ENCODE measurements at regions not wholly inside any gene's neighbourhood (a gene's known extent, or its start where the extent isn't known, plus 50 kb on each side); places are given as distances from the start of the nearest gene placed in this dataset.
A peak's percentile ranks its signal among the peaks of the same experiment; 100 is the strongest.
"Not testable (repeated sequence)": the region's sequence is repeated elsewhere in the genome, so short reads cannot be mapped to it uniquely, and the experiment has no call there.

DNA sequence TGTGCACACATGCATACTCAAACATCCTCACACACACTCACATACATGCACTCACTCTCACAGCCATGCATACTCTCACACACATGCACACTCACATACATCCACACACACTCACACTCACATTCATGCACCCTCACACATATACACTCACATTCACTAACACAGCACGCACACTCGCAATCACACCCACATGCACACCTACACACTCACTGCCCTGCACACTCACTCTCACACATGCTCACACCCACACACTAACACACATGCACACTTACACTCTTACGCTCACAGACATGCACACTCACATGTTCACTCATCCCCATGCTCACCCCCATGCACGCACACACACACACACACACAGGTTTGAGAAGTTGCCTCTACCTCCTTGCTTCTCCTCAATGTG is 63.2 kb upstream of the SFSWAP start:
- ATAC-seq (no peak), DNase-seq (no peak)

DNA sequence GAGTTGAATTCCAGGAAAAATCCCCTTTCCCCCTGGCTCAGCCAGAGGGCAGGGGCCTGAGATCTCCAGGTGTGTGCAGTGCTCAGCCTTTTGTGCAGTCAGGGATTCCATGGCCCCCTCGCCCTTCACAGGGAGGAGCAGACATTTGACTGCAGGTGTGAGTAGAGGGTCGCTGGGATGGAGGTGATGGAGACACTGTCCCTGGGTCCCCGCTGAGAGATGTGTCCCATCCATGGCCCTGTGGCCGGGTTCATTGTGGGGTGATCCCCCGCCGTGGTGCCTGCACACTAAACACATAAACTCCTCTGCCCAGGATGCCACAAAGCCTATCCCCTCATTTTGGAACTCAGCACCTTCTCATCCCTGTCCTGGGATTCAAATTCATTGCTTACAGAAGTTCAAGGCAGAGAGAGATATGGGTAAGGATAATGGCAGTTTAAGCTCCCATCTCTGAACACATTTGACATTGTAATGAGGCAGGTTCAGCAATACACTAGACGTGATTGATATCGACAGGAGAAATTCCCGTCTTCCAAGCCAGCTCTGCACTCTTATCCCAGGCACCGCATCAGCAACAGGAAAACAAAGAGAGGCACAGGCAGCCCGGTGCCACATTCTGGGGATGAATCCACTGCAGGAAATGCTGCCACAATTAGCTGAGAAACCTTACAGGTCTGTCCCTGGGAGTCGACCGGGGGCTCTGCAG is 55.3 kb upstream of the SFSWAP start:
- ATAC-seq, result peak; percentile 38
- not testable (repeated sequence) for DNase-seq

GRCh38 chr12:131656796-131657195 is 54.1 kb upstream of the SFSWAP start:
- DNase-seq, ATAC-seq: not testable (repeated sequence)

GRCh38 chr12:131658605-131659004 is 52.3 kb upstream of the SFSWAP start:
- not testable (repeated sequence) for ATAC-seq

DNA sequence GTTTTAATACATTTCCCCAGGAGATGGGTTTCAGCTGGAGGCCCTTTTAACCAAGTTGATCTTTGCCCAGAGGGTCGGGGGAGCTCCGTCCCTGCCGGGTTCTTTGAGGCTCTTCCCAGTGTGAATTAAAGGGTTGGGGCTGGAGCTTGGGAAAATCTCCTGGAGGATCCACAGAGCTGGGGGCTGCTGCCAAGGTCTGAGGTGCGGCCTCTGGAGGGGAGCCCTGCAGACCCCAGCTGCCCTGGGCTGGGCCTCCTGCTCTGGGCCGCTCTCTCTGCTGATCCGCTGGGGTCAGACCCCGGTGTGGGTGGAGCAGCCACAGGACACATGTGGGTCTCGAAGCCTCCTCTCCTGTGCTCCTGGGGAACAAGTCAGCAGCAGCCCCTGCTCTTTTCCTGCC is 51.4 kb upstream of the SFSWAP start:
- not testable (repeated sequence) for DNase-seq, ATAC-seq

More at GRCh38 chr12:131658605-131659004, 52.3 kb upstream of the SFSWAP start:
- DNase-seq, result not testable (repeated sequence)

GRCh38 chr12:131659976-131660375 is 50.9 kb upstream of the SFSWAP start:
- DNase-seq, ATAC-seq: not testable (repeated sequence)

DNA sequence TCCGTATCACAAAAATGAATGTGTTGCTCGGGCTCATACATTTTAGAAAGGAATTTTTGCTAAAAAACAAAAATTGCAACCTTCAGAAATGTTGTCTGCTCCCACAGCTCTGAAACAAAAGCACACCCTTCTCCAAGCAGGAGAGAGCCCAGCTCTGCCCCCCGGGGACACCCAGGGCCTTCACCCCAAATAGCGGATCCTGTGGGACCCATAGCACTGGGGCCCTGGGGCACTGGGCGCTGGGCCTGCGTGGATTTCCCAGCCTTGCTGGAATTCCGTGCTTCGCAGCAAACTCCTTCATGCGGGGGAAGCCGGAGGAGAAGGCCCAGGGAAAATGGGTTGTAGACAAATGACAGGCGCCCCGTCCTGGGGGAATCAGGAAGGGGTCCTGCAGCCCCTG is 50.5 kb upstream of the SFSWAP start:
- not testable (repeated sequence) for ATAC-seq

More for the DNA sequence above, 50.5 kb upstream of the SFSWAP start:
- not testable (repeated sequence) for DNase-seq

All from stimulated activated naive CD8-positive, alpha-beta T cell treated with anti-CD3 and anti-CD28 coated beads, Interleukin-15, Interleukin-2, amounts not matched to agents 100 U/mL and 50 U/mL, for 24 hours (primary cell).